Spinal cord (tissue), 9 donors: ENCODE measurements at regions not wholly inside any gene's neighbourhood (a gene's known extent, or its start where the extent isn't known, plus 50 kb on each side); places are given as distances from the start of the nearest gene placed in this dataset.

Source experiments
- DNase-seq, 6 donors: peaks; one replicate each; pipeline versions ENCODE4 v3.0.0 to v3.0.0-alpha.2; 2013 to 2015; ENCODE audit warnings: low spot score in 6 of 6, low read depth in 4 of 6
- H3K27ac ChIP-seq: one replicate; pipeline ENCODE4 v1.5.1; 2013; ENCODE audit warnings: low read depth, low read length, control low read depth
- H3K27me3 ChIP-seq: one replicate; pipeline ENCODE4 v1.6.1; 2013; ENCODE audit warnings: low read length; ENCODE audit not compliant: control insufficient read depth, insufficient read depth
- H3K36me3 ChIP-seq: one replicate; pipeline ENCODE4 v1.6.1; 2013; ENCODE audit warnings: low read length; ENCODE audit not compliant: control insufficient read depth, insufficient read depth
- H3K4me1 ChIP-seq: one replicate; pipeline ENCODE4 v1.6.1; 2013; ENCODE audit warnings: low read length; ENCODE audit not compliant: control insufficient read depth, insufficient read depth
- H3K4me3 ChIP-seq: one replicate; pipeline ENCODE4 v1.5.1; 2013; ENCODE audit warnings: low read depth, low read length, control low read depth
- H3K9me3 ChIP-seq: one replicate; pipeline ENCODE4 v1.6.1; 2013; ENCODE audit warnings: low read length; ENCODE audit not compliant: control insufficient read depth, insufficient read depth
- WGBS: methylation state at CpG from one replicate; pipeline ENCODE4 v1.1.5; 2013; ENCODE audit warnings: missing lambda C conversion rate; ENCODE audit not compliant: insufficient coverage; 5-methylcytosine and 5-hydroxymethylcytosine counted together
- donor health status: healthy.

GRCh38 chr2:137729305-137729704, 235.0 kb upstream of the HNMT start:
- Histone ChIP-seq H3K36me3 (no peaks in the 10 kb centered on the region), H3K27ac (no peak overlapping the region), H3K4me1 (no peaks in the 10 kb centered on the region), H3K4me3 (no peak overlapping the region), H3K27me3 (no peaks in the 10 kb centered on the region), H3K9me3 (peaks cover 2% of the 10 kb centered on the region)
- 44% methylated on average over 2 of the region's 3 CpGs for WGBS
- no peak for DNase-seq

- no peaks in the 10 kb centered on the region for H3K36me3 ChIP-seq
- DNase-seq, result no peak
- peaks cover 1% of the 10 kb centered on the region for H3K9me3 ChIP-seq
- no peak overlapping the region for H3K27ac ChIP-seq
- H3K4me1 ChIP-seq, result no peaks in the 10 kb centered on the region
- H3K27me3 ChIP-seq, result no peaks in the 10 kb centered on the region
- no peak overlapping the region for H3K4me3 ChIP-seq
Measured at GRCh38 chr2:137737559-137737958, 226.7 kb upstream of the HNMT start.

GRCh38 chr2:137741784-137742362, 222.4 kb upstream of the HNMT start:
- no peaks in the 10 kb centered on the region for H3K27me3 ChIP-seq
- no peaks in the 10 kb centered on the region for H3K4me1 ChIP-seq
- H3K27ac ChIP-seq, result no peak overlapping the region
- H3K36me3 ChIP-seq, result no peaks in the 10 kb centered on the region
- 11% methylated on average over 2 of the region's 5 CpGs for WGBS
- peak in 1 of 6 donors; percentile 14 for DNase-seq
- H3K4me3 ChIP-seq, result no peak overlapping the region
- peaks cover 1% of the 10 kb centered on the region for H3K9me3 ChIP-seq

GRCh38 chr2:137747509-137747908, 216.8 kb upstream of the HNMT start:
- Histone ChIP-seq H3K27ac (no peak overlapping the region), H3K27me3 (no peaks in the 10 kb centered on the region), H3K4me3 (no peak overlapping the region), H3K36me3 (no peaks in the 10 kb centered on the region), H3K4me1 (no peaks in the 10 kb centered on the region), H3K9me3 (no peaks in the 10 kb centered on the region)
- DNase-seq, result no peak

GRCh38 chr2:137748533-137748932, 215.7 kb upstream of the HNMT start:
- Histone ChIP-seq H3K9me3 (no peaks in the 10 kb centered on the region), H3K27me3 (no peaks in the 10 kb centered on the region), H3K27ac (no peak overlapping the region), H3K4me1 (no peaks in the 10 kb centered on the region), H3K36me3 (no peaks in the 10 kb centered on the region), H3K4me3 (no peak overlapping the region)
- no peak for DNase-seq
- no CpG with 5 or more reads among the region's 3 CpGs for WGBS

GRCh38 chr2:137764646-137765045, 199.6 kb upstream of the HNMT start:
- H3K9me3 ChIP-seq, result no peaks in the 10 kb centered on the region
- H3K36me3 ChIP-seq, result no peaks in the 10 kb centered on the region
- peak in 1 of 6 donors; percentile 15 for DNase-seq
- no peaks in the 10 kb centered on the region for H3K4me1 ChIP-seq
- no peaks in the 10 kb centered on the region for H3K27me3 ChIP-seq
- H3K4me3 ChIP-seq, result no peak overlapping the region
- WGBS, result 70% methylated on average over 4 of the region's 5 CpGs
- no peak overlapping the region for H3K27ac ChIP-seq

GRCh38 chr2:137769406-137769805, 194.9 kb upstream of the HNMT start:
- Histone ChIP-seq H3K9me3 (no peaks in the 10 kb centered on the region), H3K27ac (no peak overlapping the region), H3K36me3 (no peaks in the 10 kb centered on the region), H3K4me1 (no peaks in the 10 kb centered on the region), H3K27me3 (no peaks in the 10 kb centered on the region), H3K4me3 (no peak overlapping the region)
- DNase-seq, result no peak
- 75% methylated on average over 1 of the region's 1 CpG for WGBS

GRCh38 chr2:137770166-137770565, 194.1 kb upstream of the HNMT start:
- Histone ChIP-seq H3K27me3 (no peaks in the 10 kb centered on the region), H3K9me3 (no peaks in the 10 kb centered on the region), H3K27ac (no peak overlapping the region), H3K36me3 (no peaks in the 10 kb centered on the region), H3K4me1 (no peaks in the 10 kb centered on the region), H3K4me3 (no peak overlapping the region)
- WGBS, result no CpG with 5 or more reads among the region's 1 CpG
- peak in 1 of 6 donors; percentile 15 for DNase-seq

- WGBS, result no CpG with 5 or more reads among the region's 1 CpG
- H3K27me3 ChIP-seq, result no peaks in the 10 kb centered on the region
- no peak overlapping the region for H3K4me3 ChIP-seq
- no peak for DNase-seq
- no peak overlapping the region for H3K27ac ChIP-seq
- H3K4me1 ChIP-seq, result no peaks in the 10 kb centered on the region
- no peaks in the 10 kb centered on the region for H3K36me3 ChIP-seq
- H3K9me3 ChIP-seq, result no peaks in the 10 kb centered on the region
Measured at GRCh38 chr2:137771064-137771463, 193.2 kb upstream of the HNMT start.

- H3K36me3 ChIP-seq, result no peaks in the 10 kb centered on the region
- DNase-seq, result no peak
- H3K9me3 ChIP-seq, result no peaks in the 10 kb centered on the region
- no peaks in the 10 kb centered on the region for H3K4me1 ChIP-seq
- H3K27me3 ChIP-seq, result no peaks in the 10 kb centered on the region
- WGBS, result 80% methylated on average over 1 of the region's 3 CpGs
- H3K4me3 ChIP-seq, result no peak overlapping the region
- H3K27ac ChIP-seq, result no peak overlapping the region
Measured at GRCh38 chr2:137772451-137772850, 191.8 kb upstream of the HNMT start.
